ENCODE measurements at regions not wholly inside any gene's neighbourhood (a gene's known extent, or its start where the extent isn't known, plus 50 kb on each side); places are given as distances from the start of the nearest gene placed in this dataset.
"Not testable (repeated sequence)": the region's sequence is repeated elsewhere in the genome, so short reads cannot be mapped to it uniquely, and the experiment has no call there.

- intact Hi-C loops (cut with micrococcal nuclease): not testable (repeated sequence)
These were observed 50.8 kb downstream of the PPIAL4G start for GRCh38 chr1:148432318-148432717.

- intact Hi-C loops (cut with micrococcal nuclease): not testable (repeated sequence)
These were observed 53.2 kb downstream of the PPIAL4G start for GRCh38 chr1:148429856-148430255.

GRCh38 chr1:148426940-148427611, 56.0 kb downstream of the PPIAL4G start:
- intact Hi-C loops (cut with micrococcal nuclease): not testable (repeated sequence)

- intact Hi-C loops (cut with micrococcal nuclease): not testable (repeated sequence)
These were observed 56.7 kb downstream of the PPIAL4G start for GRCh38 chr1:148426385-148426784.

- intact Hi-C loops (cut with micrococcal nuclease): not testable (repeated sequence)
These were observed 58.7 kb downstream of the PPIAL4G start for GRCh38 chr1:148424143-148425003.

- intact Hi-C loops (cut with micrococcal nuclease): not testable (repeated sequence)
These were observed 60.2 kb downstream of the PPIAL4G start for GRCh38 chr1:148422921-148423320.

- intact Hi-C loops (cut with micrococcal nuclease): not testable (repeated sequence)
These were observed 65.9 kb downstream of the PPIAL4G start for GRCh38 chr1:148417241-148417640.

GRCh38 chr1:148413385-148413784, 69.7 kb downstream of the PPIAL4G start:
- intact Hi-C loops (cut with micrococcal nuclease): not testable (repeated sequence)

- intact Hi-C loops (cut with micrococcal nuclease): not testable (repeated sequence)
These were observed 78.1 kb downstream of the PPIAL4G start for GRCh38 chr1:148404786-148405568.

GRCh38 chr1:148403925-148404324, 79.2 kb downstream of the PPIAL4G start:
- intact Hi-C loops (cut with micrococcal nuclease): not testable (repeated sequence)

- intact Hi-C loops (cut with micrococcal nuclease): not testable (repeated sequence)
These were observed 80.0 kb downstream of the PPIAL4G start for GRCh38 chr1:148403085-148403456.

- intact Hi-C loops (cut with micrococcal nuclease): loop anchor here (1.0 kb wide), 2 partner anchors 14 to 30 kb away; no protein-coding TSS in a partner anchor
These were observed 80.7 kb downstream of the PPIAL4G start for GRCh38 chr1:148402152-148403084.

GRCh38 chr1:148397516-148397915, 85.6 kb downstream of the PPIAL4G start:
- intact Hi-C loops (cut with micrococcal nuclease): not testable (repeated sequence)

- intact Hi-C loops (cut with micrococcal nuclease): not testable (repeated sequence)
These were observed 90.6 kb downstream of the PPIAL4G start for GRCh38 chr1:148392505-148392904.

- intact Hi-C loops (cut with micrococcal nuclease): not testable (repeated sequence)
These were observed 91.8 kb downstream of the PPIAL4G start for GRCh38 chr1:148391323-148391722.

- intact Hi-C loops (cut with micrococcal nuclease): no loop called here
These were observed 94.1 kb downstream of the PPIAL4G start for GRCh38 chr1:148389027-148389339.

GRCh38 chr1:148388260-148389026, 94.7 kb downstream of the PPIAL4G start:
- intact Hi-C loops (cut with micrococcal nuclease): loop anchor here (1.0 kb wide), 2 partner anchors 14 to 15 kb away; no protein-coding TSS in a partner anchor

GRCh38 chr1:148387949-148388259, 95.2 kb downstream of the PPIAL4G start:
- intact Hi-C loops (cut with micrococcal nuclease): loop anchor here (1.0 kb wide), 2 partner anchors 14 to 15 kb away; no protein-coding TSS in a partner anchor

- intact Hi-C loops (cut with micrococcal nuclease): not testable (repeated sequence)
These were observed 95.8 kb downstream of the PPIAL4G start for GRCh38 chr1:148387122-148387948.
